Skeletal muscle tissue (tissue), 3 donors: ENCODE measurements at regions not wholly inside any gene's neighbourhood (a gene's known extent, or its start where the extent isn't known, plus 50 kb on each side); places are given as distances from the start of the nearest gene placed in this dataset.

Experiments
- H3K27ac ChIP-seq: one replicate; pipeline ENCODE4 v1.7.0; 2013; ENCODE audit warnings: mild to moderate bottlenecking, low read depth, low read length, inconsistent platforms
- H3K27me3 ChIP-seq, 3 donors: one replicate each; pipeline ENCODE4 v1.7.0; 2013; ENCODE audit warnings: low read length in 3 of 3; ENCODE audit not compliant: control insufficient read depth in 3 of 3, insufficient read depth in 3 of 3
- H3K36me3 ChIP-seq, 3 donors: one replicate each; pipeline ENCODE4 v1.7.0; 2013; ENCODE audit warnings: low read length in 3 of 3; ENCODE audit not compliant: control insufficient read depth in 3 of 3, insufficient read depth in 3 of 3
- H3K4me1 ChIP-seq, 3 donors: one replicate each; pipeline ENCODE4 v1.7.0; 2013; ENCODE audit warnings: low read length in 3 of 3, mild to moderate bottlenecking in 3 of 3; ENCODE audit not compliant: control insufficient read depth in 3 of 3, insufficient read depth in 3 of 3
- H3K4me3 ChIP-seq, 3 donors: one replicate each; pipeline ENCODE4 v1.7.0; 2013; ENCODE audit warnings: low read length in 3 of 3
- H3K9ac ChIP-seq, 3 donors: one replicate each; pipeline ENCODE4 v1.7.0; 2013; ENCODE audit warnings: low read length in 3 of 3, mild to moderate bottlenecking in 3 of 3, moderate library complexity in 2 of 3, low read depth in 1 of 3
- H3K9me3 ChIP-seq, 3 donors: one replicate each; pipeline ENCODE4 v1.7.0; 2013; ENCODE audit warnings: low read length in 3 of 3; ENCODE audit not compliant: control insufficient read depth in 3 of 3
- donor health status: Osteomylitis.

- Histone ChIP-seq H3K27ac (peak overlapping the region; percentile 4), H3K27me3 (no peaks in the 10 kb centered on the region), H3K4me1 (peaks cover 5 to 25% (median 19%) of the 10 kb centered on the region in 3 donors), H3K36me3 (no peaks in the 10 kb centered on the region), H3K9ac (peak overlapping the region in 1 of 3 donors; percentile 43), H3K4me3 (peak overlapping the region in 2 of 3 donors; percentile 1 to 10), H3K9me3 (no peaks in the 10 kb centered on the region)
These were observed 167.1 kb upstream of the KIAA1217 start for GRCh38 chr10:24041834-24042233.

GRCh38 chr10:24042884-24043283 is 166.1 kb upstream of the KIAA1217 start:
- Histone ChIP-seq H3K4me1 (peaks cover 5 to 25% (median 19%) of the 10 kb centered on the region in 3 donors), H3K27me3 (no peaks in the 10 kb centered on the region), H3K4me3 (peak overlapping the region in 1 of 3 donors; percentile 8), H3K9me3 (no peaks in the 10 kb centered on the region), H3K27ac (peak overlapping the region; percentile 4), H3K36me3 (no peaks in the 10 kb centered on the region), H3K9ac (peak overlapping the region in 1 of 3 donors; percentile 43)

- Histone ChIP-seq H3K27me3 (no peaks in the 10 kb centered on the region), H3K9me3 (no peaks in the 10 kb centered on the region), H3K27ac (no peak overlapping the region), H3K9ac (no peak overlapping the region), H3K4me3 (no peak overlapping the region), H3K4me1 (peaks cover 0 to 8% (median 7%) of the 10 kb centered on the region in 3 donors), H3K36me3 (no peaks in the 10 kb centered on the region)
These were observed 162.9 kb upstream of the KIAA1217 start for GRCh38 chr10:24046060-24046459.

DNA sequence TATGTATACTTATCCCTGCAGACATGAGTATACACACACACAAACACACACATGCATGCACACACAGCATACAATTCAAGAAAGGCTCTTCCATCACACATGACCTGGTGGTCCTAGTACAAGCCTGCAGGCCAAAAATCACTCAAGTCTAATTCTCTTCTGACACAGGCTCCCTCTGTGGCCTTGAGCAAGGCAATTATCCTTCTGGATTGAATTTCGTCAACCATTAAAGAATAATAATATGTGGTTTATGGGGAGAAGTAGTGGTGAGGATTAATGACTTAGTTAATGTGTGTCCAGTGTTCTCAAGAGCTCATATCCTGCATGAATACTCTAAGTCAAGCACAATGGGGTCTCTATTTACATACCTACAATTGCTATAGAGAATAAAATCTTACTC is 161.8 kb upstream of the KIAA1217 start:
- Histone ChIP-seq H3K9ac (no peak overlapping the region), H3K36me3 (no peaks in the 10 kb centered on the region), H3K4me1 (no peaks in the 10 kb centered on the region), H3K27ac (no peak overlapping the region), H3K27me3 (no peaks in the 10 kb centered on the region), H3K9me3 (no peaks in the 10 kb centered on the region), H3K4me3 (no peak overlapping the region)

DNA sequence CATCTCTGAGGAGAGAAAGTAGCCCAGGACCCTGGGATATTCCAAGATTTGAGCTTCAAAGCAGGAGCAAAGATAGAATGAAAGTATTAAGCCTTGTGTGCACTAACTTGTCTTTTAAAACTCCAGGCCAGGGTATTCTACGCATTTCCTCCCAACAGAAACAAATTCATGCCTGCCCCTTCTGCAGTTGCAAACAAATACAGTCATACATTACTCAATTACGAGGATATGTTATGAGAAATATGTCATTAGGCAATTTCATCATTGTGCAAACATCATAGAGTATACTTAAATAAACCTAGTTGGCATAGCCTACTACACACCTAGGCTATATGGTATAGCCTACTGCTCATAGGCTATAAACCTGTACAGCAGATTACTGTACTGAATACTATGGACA is 154.5 kb upstream of the KIAA1217 start:
- Histone ChIP-seq H3K27me3 (no peaks in the 10 kb centered on the region), H3K9ac (no peak overlapping the region), H3K27ac (no peak overlapping the region), H3K9me3 (no peaks in the 10 kb centered on the region), H3K4me3 (no peak overlapping the region), H3K4me1 (no peaks in the 10 kb centered on the region), H3K36me3 (no peaks in the 10 kb centered on the region)

DNA sequence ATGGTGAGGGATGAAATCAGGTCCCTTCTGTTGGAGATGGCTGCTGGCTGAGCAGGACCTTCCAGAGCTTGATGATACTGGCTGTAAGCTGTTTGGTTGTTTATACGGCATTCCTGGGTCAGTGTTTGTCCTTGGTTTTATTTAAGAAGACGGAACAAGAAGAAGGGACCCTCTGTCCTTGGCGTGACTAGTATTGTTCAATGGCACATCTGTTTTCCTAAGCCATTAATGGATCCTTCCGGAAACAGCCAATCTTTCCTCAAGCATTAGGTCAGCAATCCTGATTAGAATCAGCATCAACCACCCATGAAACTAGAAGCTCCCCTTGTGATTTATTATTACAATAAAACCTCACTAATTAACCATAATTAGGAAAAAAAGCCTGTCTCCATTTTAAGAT is 128.7 kb upstream of the KIAA1217 start:
- H3K9me3 ChIP-seq: no peaks in the 10 kb centered on the region
- no peaks in the 10 kb centered on the region for H3K4me1 ChIP-seq
- no peak overlapping the region for H3K4me3 ChIP-seq
- no peak overlapping the region for H3K9ac ChIP-seq
- no peaks in the 10 kb centered on the region for H3K27me3 ChIP-seq
- no peak overlapping the region for H3K27ac ChIP-seq
- no peaks in the 10 kb centered on the region for H3K36me3 ChIP-seq

DNA sequence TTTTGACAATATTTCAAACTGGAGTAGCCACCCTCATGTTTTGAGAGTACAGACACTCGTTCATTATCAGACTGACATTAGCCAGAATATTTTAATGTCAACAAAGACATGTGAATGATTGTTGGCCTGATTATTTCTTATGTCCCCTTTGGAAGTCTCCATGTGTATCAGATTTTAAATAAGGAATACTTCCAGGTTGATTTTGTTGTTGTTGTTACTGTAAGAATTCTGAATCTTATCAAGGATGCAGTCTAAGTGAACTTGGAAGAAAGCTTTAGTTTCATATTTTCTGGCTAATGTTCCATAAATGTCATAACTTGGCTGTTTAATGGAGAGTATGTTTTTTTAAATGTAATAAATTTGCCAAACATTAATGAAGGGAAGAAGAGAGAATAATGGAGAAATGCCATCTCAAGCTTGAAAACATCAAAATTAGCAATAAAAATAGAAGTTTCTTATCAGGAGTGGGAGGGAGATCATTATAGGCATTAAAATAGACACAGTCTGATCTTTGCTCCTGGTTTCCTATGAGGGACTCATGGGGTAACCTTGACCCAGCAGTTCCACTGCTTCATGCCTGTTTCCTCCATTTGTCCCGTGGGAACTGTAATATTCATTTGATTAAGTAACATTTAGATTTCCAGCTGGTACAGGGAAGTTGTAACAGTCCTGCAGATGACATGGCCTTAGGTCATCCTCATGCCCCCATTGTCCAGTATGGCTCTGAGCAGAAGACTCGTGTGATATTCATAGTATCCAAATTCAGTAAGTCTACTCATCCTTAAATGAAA is 122.4 kb upstream of the KIAA1217 start:
- Histone ChIP-seq H3K27me3 (no peaks in the 10 kb centered on the region), H3K9me3 (no peaks in the 10 kb centered on the region), H3K36me3 (no peaks in the 10 kb centered on the region), H3K9ac (no peak overlapping the region), H3K4me3 (no peak overlapping the region), H3K27ac (no peak overlapping the region), H3K4me1 (no peaks in the 10 kb centered on the region)

- Histone ChIP-seq H3K36me3 (no peaks in the 10 kb centered on the region), H3K9me3 (no peaks in the 10 kb centered on the region), H3K27ac (no peak overlapping the region), H3K9ac (no peak overlapping the region), H3K4me3 (no peak overlapping the region), H3K4me1 (peaks cover 0 to 3% (median 2%) of the 10 kb centered on the region in 3 donors), H3K27me3 (no peaks in the 10 kb centered on the region)
These were observed 117.7 kb upstream of the KIAA1217 start for GRCh38 chr10:24091256-24091655.

- H3K4me3 ChIP-seq: no peak overlapping the region
- no peaks in the 10 kb centered on the region for H3K9me3 ChIP-seq
- no peak overlapping the region for H3K9ac ChIP-seq
- no peaks in the 10 kb centered on the region for H3K27me3 ChIP-seq
- peaks cover 2 to 4% (median 3%) of the 10 kb centered on the region in 3 donors for H3K4me1 ChIP-seq
- no peak overlapping the region for H3K27ac ChIP-seq
- no peaks in the 10 kb centered on the region for H3K36me3 ChIP-seq
These were observed 112.7 kb upstream of the KIAA1217 start for GRCh38 chr10:24096281-24096680.

- Histone ChIP-seq H3K4me3 (no peak overlapping the region), H3K9ac (no peak overlapping the region), H3K27ac (no peak overlapping the region), H3K36me3 (no peaks in the 10 kb centered on the region), H3K9me3 (no peaks in the 10 kb centered on the region), H3K27me3 (no peaks in the 10 kb centered on the region), H3K4me1 (peaks cover 0 to 4% (median 0%) of the 10 kb centered on the region in 3 donors)
These were observed 111.2 kb upstream of the KIAA1217 start for GRCh38 chr10:24097751-24098207.
